ENCODE measurements at regions not wholly inside any gene's neighbourhood (a gene's known extent, or its start where the extent isn't known, plus 50 kb on each side); places are given as distances from the start of the nearest gene placed in this dataset.
A peak's percentile ranks its signal among the peaks of the same experiment; 100 is the strongest.
"Not testable (repeated sequence)": the region's sequence is repeated elsewhere in the genome, so short reads cannot be mapped to it uniquely, and the experiment has no call there.

DNA sequence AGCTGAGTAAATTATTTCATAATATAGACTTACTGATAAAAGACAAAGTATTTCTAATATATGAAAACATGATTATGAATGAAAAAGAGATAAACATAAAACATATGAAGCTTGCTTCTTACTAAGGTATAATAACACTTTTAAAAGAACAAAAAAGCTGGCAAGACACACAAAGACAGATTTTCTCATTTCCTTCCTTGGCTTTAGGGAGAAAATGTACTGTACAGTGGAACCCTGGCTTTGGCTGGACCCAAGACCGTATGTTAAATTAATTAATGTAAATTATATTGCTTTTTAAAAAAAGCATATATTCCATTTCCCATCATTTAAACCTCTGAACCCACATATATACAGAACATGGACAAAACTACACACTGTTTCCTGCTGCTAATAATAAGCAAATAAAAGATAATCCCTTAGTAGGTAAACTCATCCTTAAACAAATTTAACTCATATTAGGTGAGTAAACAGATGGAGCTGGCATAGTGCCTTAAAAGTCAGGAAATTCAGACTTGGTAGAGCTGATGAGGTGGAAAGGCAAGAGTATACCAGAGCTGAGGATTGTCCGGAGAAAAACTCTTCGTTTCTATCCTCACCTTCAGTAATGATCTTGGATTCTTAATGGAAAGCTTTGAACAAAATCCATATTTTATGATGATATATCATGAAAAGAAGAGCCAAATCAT lies 1016.4 kb upstream of the KCND2 start:
- no peaks in the 10 kb centered on the region for H3K4me1 Mint-ChIP-seq
- Histone ChIP-seq H3K36me3 (ENCODE audit: control insufficient read depth, insufficient read depth, low read length) (no peaks in the 10 kb centered on the region), H3K27ac (ENCODE audit: low read depth, low read length) (no peak overlapping the region), H3K4me1 (ENCODE audit: control insufficient read depth, insufficient read depth, low read length) (no peaks in the 10 kb centered on the region), H3K4me3 (ENCODE audit: low read length) (no peak overlapping the region), H3K9ac (ENCODE audit: extremely low read depth, low read length, poor library complexity, severe bottlenecking) (no peak overlapping the region), H3K9me3 (ENCODE audit: control insufficient read depth, low read length) (no peaks in the 10 kb centered on the region), H3K27me3 (ENCODE audit: control insufficient read depth, insufficient read depth, low read length, poor library complexity, severe bottlenecking) (no peaks in the 10 kb centered on the region)
- no peak overlapping the region for H3K4me3 Mint-ChIP-seq
- H3K27me3 Mint-ChIP-seq (ENCODE audit: insufficient read depth): no peaks in the 10 kb centered on the region
- no peaks in the 10 kb centered on the region for H3K9me3 Mint-ChIP-seq
- no peaks in the 10 kb centered on the region for H3K36me3 Mint-ChIP-seq (ENCODE audit: low read depth)
- TF ChIP-seq, protein P1, sequence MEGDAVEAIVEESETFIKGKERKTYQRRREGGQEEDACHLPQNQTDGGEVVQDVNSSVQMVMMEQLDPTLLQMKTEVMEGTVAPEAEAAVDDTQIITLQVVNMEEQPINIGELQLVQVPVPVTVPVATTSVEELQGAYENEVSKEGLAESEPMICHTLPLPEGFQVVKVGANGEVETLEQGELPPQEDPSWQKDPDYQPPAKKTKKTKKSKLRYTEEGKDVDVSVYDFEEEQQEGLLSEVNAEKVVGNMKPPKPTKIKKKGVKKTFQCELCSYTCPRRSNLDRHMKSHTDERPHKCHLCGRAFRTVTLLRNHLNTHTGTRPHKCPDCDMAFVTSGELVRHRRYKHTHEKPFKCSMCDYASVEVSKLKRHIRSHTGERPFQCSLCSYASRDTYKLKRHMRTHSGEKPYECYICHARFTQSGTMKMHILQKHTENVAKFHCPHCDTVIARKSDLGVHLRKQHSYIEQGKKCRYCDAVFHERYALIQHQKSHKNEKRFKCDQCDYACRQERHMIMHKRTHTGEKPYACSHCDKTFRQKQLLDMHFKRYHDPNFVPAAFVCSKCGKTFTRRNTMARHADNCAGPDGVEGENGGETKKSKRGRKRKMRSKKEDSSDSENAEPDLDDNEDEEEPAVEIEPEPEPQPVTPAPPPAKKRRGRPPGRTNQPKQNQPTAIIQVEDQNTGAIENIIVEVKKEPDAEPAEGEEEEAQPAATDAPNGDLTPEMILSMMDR (conservative IDR thresholded peaks at IDR 0.05): no peak
- DNase-seq: no peak
- no peak overlapping the region for H3K27ac Mint-ChIP-seq
- WGBS, 2 experiments (ENCODE audit: insufficient coverage in 1 of 2, insufficient read length in 1 of 2): 95 to 100% methylated on average over 1 to 2 of the region's 3 CpGs

DNA sequence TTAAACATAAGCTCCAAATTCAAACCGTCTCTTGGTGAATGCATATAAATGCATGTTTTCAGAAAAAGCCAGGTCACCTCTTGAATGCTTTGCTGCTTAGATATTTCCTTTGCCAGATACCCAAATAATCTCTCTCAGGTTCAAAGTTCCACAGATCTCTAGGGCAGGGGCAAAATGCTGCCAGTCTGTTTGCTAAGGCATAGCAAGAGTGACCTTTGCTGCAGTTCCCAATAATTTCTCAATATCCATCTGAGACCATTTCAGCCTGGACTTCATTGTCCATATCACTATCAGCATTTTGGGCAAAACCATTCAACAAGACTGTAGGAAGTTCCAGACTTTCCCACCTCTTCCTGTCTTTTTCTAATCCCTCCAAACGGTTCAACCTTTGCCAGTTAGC lies 1006.2 kb upstream of the KCND2 start:
- H3K4me3 ChIP-seq (ENCODE audit: low read length); H3K27ac ChIP-seq (ENCODE audit: low read depth, low read length); H3K27ac Mint-ChIP-seq; H3K9ac ChIP-seq (ENCODE audit: extremely low read depth, low read length, poor library complexity, severe bottlenecking); H3K27me3 Mint-ChIP-seq (ENCODE audit: insufficient read depth); H3K36me3 Mint-ChIP-seq (ENCODE audit: low read depth); H3K9me3 ChIP-seq (ENCODE audit: control insufficient read depth, low read length); H3K9me3 Mint-ChIP-seq; DNase-seq; H3K27me3 ChIP-seq (ENCODE audit: control insufficient read depth, insufficient read depth, low read length, poor library complexity, severe bottlenecking); H3K4me3 Mint-ChIP-seq; H3K4me1 Mint-ChIP-seq; H3K4me1 ChIP-seq (ENCODE audit: control insufficient read depth, insufficient read depth, low read length); H3K36me3 ChIP-seq (ENCODE audit: control insufficient read depth, insufficient read depth, low read length): not testable (repeated sequence)
- 90% methylated on average over 2 of the region's 2 CpGs; no CpG with 5 or more reads in 1 of the 2 experiments for WGBS, 2 experiments (ENCODE audit: insufficient coverage in 1 of 2, insufficient read length in 1 of 2)

DNA sequence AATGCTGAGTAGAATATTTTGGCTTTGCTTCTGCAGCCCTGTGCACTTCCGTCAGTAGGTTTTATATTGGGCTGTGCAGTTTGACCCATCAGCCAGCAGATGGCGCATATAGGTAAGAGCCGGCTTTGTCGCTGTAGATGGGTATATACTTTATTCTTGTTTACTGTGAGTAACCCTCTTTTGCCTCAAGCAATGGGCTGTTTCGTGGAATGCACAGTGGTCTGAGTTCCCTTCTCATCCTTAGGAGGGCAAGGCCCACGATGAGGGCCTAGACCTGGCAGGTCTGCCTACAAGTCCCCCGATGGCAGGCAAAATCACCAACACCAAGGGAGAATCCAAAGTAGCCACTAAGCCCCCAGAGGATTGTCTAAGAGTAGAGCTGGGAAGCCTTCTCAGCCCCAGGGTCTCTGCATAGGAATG lies 1002.9 kb upstream of the KCND2 start:
- Histone ChIP-seq H3K9ac (ENCODE audit: extremely low read depth, low read length, poor library complexity, severe bottlenecking) (no peak overlapping the region), H3K27me3 (ENCODE audit: control insufficient read depth, insufficient read depth, low read length, poor library complexity, severe bottlenecking) (no peaks in the 10 kb centered on the region), H3K9me3 (ENCODE audit: control insufficient read depth, low read length) (no peaks in the 10 kb centered on the region), H3K36me3 (ENCODE audit: control insufficient read depth, insufficient read depth, low read length) (no peaks in the 10 kb centered on the region), H3K4me1 (ENCODE audit: control insufficient read depth, insufficient read depth, low read length) (no peaks in the 10 kb centered on the region), H3K27ac (ENCODE audit: low read depth, low read length) (no peak overlapping the region), H3K4me3 (ENCODE audit: low read length) (no peak overlapping the region)
- no peaks in the 10 kb centered on the region for H3K4me1 Mint-ChIP-seq
- TF ChIP-seq, protein P1 (conservative IDR thresholded peaks at IDR 0.05): peak; percentile 93
- H3K27me3 Mint-ChIP-seq (ENCODE audit: insufficient read depth): no peaks in the 10 kb centered on the region
- peak; percentile 78 for DNase-seq
- WGBS, 2 experiments (ENCODE audit: insufficient coverage in 1 of 2, insufficient read length in 1 of 2): 17 to 21% methylated on average over 5 to 7 of the region's 7 CpGs
- H3K36me3 Mint-ChIP-seq (ENCODE audit: low read depth): no peaks in the 10 kb centered on the region
- H3K27ac Mint-ChIP-seq: no peak overlapping the region
- no peaks in the 10 kb centered on the region for H3K9me3 Mint-ChIP-seq
- H3K4me3 Mint-ChIP-seq: no peak overlapping the region

DNA sequence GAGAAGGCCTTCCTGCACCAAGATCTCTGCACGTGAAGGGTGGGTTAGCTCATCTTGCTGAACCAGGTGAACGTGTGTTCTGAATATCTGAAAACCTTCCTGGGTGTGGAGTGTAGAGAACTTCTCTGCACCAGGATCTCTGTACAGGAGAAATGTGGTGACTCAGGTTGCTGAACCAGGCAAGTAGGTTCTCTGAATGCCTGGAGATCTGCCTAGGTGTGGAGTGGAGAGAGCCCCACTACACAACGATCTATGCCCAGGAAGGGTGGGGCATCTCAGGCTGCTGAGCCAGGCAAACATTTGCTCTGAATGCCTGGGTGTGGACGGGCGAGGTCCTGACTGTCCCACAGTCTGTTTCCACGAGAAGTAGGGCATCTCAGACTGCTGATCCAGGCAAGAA lies 1002.3 kb upstream of the KCND2 start:
- DNase-seq: no peak
- Mint-ChIP-seq H3K4me3 (no peak overlapping the region), H3K27me3 (ENCODE audit: insufficient read depth) (no peaks in the 10 kb centered on the region), H3K9me3 (no peaks in the 10 kb centered on the region), H3K36me3 (ENCODE audit: low read depth) (no peaks in the 10 kb centered on the region), H3K4me1 (no peaks in the 10 kb centered on the region), H3K27ac (no peak overlapping the region)
- Histone ChIP-seq H3K27me3 (ENCODE audit: control insufficient read depth, insufficient read depth, low read length, poor library complexity, severe bottlenecking) (no peaks in the 10 kb centered on the region), H3K27ac (ENCODE audit: low read depth, low read length) (no peak overlapping the region), H3K9me3 (ENCODE audit: control insufficient read depth, low read length) (no peaks in the 10 kb centered on the region), H3K4me1 (ENCODE audit: control insufficient read depth, insufficient read depth, low read length) (no peaks in the 10 kb centered on the region), H3K9ac (ENCODE audit: extremely low read depth, low read length, poor library complexity, severe bottlenecking) (no peak overlapping the region), H3K36me3 (ENCODE audit: control insufficient read depth, insufficient read depth, low read length) (no peaks in the 10 kb centered on the region), H3K4me3 (ENCODE audit: low read length) (no peak overlapping the region)
- 92 to 96% methylated on average over 4 to 6 of the region's 6 CpGs for WGBS, 2 experiments (ENCODE audit: insufficient coverage in 1 of 2, insufficient read length in 1 of 2)
- TF ChIP-seq, protein P1 (conservative IDR thresholded peaks at IDR 0.05): no peak

All from endodermal cell (in vitro differentiated cells).